B cell (primary cell): ENCODE measurements at regions not wholly inside any gene's neighbourhood (a gene's known extent, or its start where the extent isn't known, plus 50 kb on each side); places are given as distances from the start of the nearest gene placed in this dataset.

Source experiments
- ATAC-seq: fragments of 200-7000 bp; cut with Tn5 transposase; one replicate; pipeline ENCODE4 v1.10.0; 2021; ENCODE audit warnings: low read depth, mild to moderate bottlenecking, moderate number of reproducible peaks, moderate library complexity
- CTCF ChIA-PET: fragments of 350-600 bp; sonication (Branson Sonifier 250); formaldehyde crosslinking; loops from one replicate; lab custom pipeline; 2021; ENCODE audit warnings: antibody characterized with exemption, inconsistent platforms; lab: Charles Lee
- POLR2A ChIA-PET: fragments of 350-600 bp; sonication (Branson Sonifier 250); formaldehyde crosslinking; loops from one replicate; lab custom pipeline; 2021; ENCODE audit warnings: antibody characterized with exemption; lab: Charles Lee
- DNase-seq: peaks from one replicate; pipeline ENCODE4 v3.0.0; 2013
- H2AFZ ChIP-seq: 2 replicates; pipeline ENCODE4 v1.6.1; 2012; ENCODE audit warnings: mild to moderate bottlenecking, low read depth, low read length; ENCODE audit not compliant: insufficient read depth, poor library complexity, severe bottlenecking
- H3K27ac ChIP-seq, 2 donors: 1 replicate in 1 of 2; 2 replicates in 1 of 2; pipeline ENCODE4 v1.5.1; 2012 to 2013; ENCODE audit warnings: low read length in 2 of 2, mild to moderate bottlenecking in 2 of 2, moderate library complexity in 1 of 2
- H3K27me3 ChIP-seq, 4 experiments: fragments of 200-600 bp in 1 of 4; sonication (generic) in 1 of 4; replicated peaks in 1 of 4; 1 replicate in 2 of 4; 2 replicates in 2 of 4; pipeline versions ENCODE4 v1.6.1 to v1.7.0; 2013 to 2016; ENCODE audit warnings: low read length in 3 of 4, mild to moderate bottlenecking in 2 of 4, mixed read lengths in 1 of 4, moderate library complexity in 1 of 4; ENCODE audit not compliant: insufficient read depth in 4 of 4, control insufficient read depth in 3 of 4; ENCODE audit errors: control extremely low read depth in 1 of 4
- H3K36me3 ChIP-seq, 2 experiments: replicated peaks in 1 of 2; 1 replicate in 1 of 2; 2 replicates in 1 of 2; pipeline versions ENCODE4 v1.6.1 to v1.7.1; 2013; ENCODE audit warnings: low read length in 1 of 2; ENCODE audit not compliant: insufficient read depth in 2 of 2, control insufficient read depth in 1 of 2; ENCODE audit errors: control extremely low read depth in 1 of 2, extremely low read depth in 1 of 2
- H3K4me1 ChIP-seq, 2 donors: fragments of 200-600 bp in 1 of 2; sonication (generic) in 1 of 2; 1 replicate in 1 of 2; 2 replicates in 1 of 2; pipeline versions ENCODE4 v1.5.1 to v1.6.1; 2013 to 2017; ENCODE audit warnings: low read length in 2 of 2; ENCODE audit not compliant: control insufficient read depth in 2 of 2, insufficient read depth in 2 of 2
- H3K4me2 ChIP-seq: replicated peaks from 2 replicates; pipeline ENCODE3; 2012; ENCODE audit warnings: mild to moderate bottlenecking, low read depth, low read length; ENCODE audit not compliant: poor library complexity, severe bottlenecking
- H3K4me3 ChIP-seq, 5 experiments: fragments of 200-600 bp in 1 of 5; sonication (generic) in 1 of 5; 1 replicate in 3 of 5; 2 replicates in 2 of 5; pipeline versions ENCODE4 v1.5.1 to v1.7.0; 2011 to 2016; ENCODE audit warnings: low read length in 4 of 5, mild to moderate bottlenecking in 4 of 5, low read depth in 2 of 5, control low read depth in 1 of 5, moderate library complexity in 1 of 5; ENCODE audit not compliant: insufficient read depth in 1 of 5; ENCODE audit errors: control extremely low read depth in 1 of 5, extremely low read depth in 1 of 5
- H3K79me2 ChIP-seq: fragments of 200-600 bp; sonication (generic); one replicate; pipeline ENCODE4 v1.6.0; 2016; ENCODE audit warnings: low read length; ENCODE audit not compliant: control insufficient read depth, insufficient read depth
- H3K9ac ChIP-seq: fragments of 200-600 bp; sonication (generic); 2 replicates; pipeline ENCODE4 v1.6.1; 2017; ENCODE audit warnings: mild to moderate bottlenecking, low read length, moderate library complexity
- H3K9me3 ChIP-seq, 3 donors: one replicate each; pipeline versions ENCODE4 v1.6.1 to v1.7.1; 2013; ENCODE audit warnings: low read length in 2 of 3; ENCODE audit not compliant: control insufficient read depth in 2 of 3, insufficient read depth in 1 of 3; ENCODE audit errors: control extremely low read depth in 1 of 3
- H4K20me1 ChIP-seq: 2 replicates; pipeline ENCODE4 v1.6.0; 2012; ENCODE audit warnings: mild to moderate bottlenecking, low read length; ENCODE audit not compliant: insufficient read depth, control insufficient read depth, poor library complexity, severe bottlenecking
- H3K27ac Mint-ChIP-seq: one replicate; pipeline ENCODE4 v1.8.0; 2021; ENCODE audit warnings: mixed read lengths
- H3K27me3 Mint-ChIP-seq: one replicate; pipeline ENCODE4 v1.8.0; 2021; ENCODE audit warnings: mixed read lengths
- H3K4me1 Mint-ChIP-seq: one replicate; pipeline ENCODE4 v1.8.0; 2021; ENCODE audit warnings: mixed read lengths
- H3K4me3 Mint-ChIP-seq: one replicate; pipeline ENCODE4 v1.8.0; 2021; ENCODE audit warnings: mixed read lengths
- H3K9me3 Mint-ChIP-seq: one replicate; pipeline ENCODE4 v1.8.0; 2022; ENCODE audit warnings: mixed read lengths; ENCODE audit not compliant: insufficient read depth
- EZH2 ChIP-seq: IDR thresholded peaks from 2 replicates; pipeline ENCODE4 v1.6.1; 2012; ENCODE audit warnings: borderline replicate concordance, low read depth, mild to moderate bottlenecking, moderate library complexity, low read length; ENCODE audit not compliant: insufficient read depth, poor library complexity, severe bottlenecking
- WGBS: methylation state at CpG from one replicate; pipeline ENCODE4 v1.1.5; 2013; ENCODE audit warnings: missing lambda C conversion rate; ENCODE audit not compliant: insufficient coverage; 5-methylcytosine and 5-hydroxymethylcytosine counted together
- intact Hi-C: fragments of 100-400 bp; cut with micrococcal nuclease; formaldehyde crosslinking; loops from one replicate; pipeline ENCODE4 v1.10.0; 2022
- TF ChIP-seq, protein P1 (sequence below): fragments of 200-600 bp; IDR thresholded peaks from one replicate; pipeline ENCODE4 v1.8.0; 2022; ENCODE audit warnings: antibody characterized with exemption, mild to moderate bottlenecking

DNA sequence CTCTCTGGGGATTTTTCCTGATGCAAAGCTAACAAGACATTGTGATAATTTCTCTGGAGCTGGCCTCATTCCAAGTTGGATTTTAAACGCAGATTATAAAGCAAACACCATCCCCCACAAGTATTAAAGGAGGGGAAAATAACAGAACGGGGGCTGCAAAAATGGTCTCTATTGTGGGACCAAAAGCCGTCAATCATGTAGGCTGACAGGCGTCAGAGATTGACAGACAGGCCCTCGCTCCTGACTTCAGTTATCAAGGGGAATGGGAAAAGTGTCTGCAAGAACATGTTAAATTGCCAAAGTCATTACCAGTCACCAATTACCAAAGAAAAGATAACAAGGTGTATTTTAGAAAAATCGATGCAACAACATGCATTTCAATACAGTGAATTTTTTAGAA is 307.4 kb upstream of the POU3F1 start:
- no peak overlapping the region for H2AFZ ChIP-seq
- Mint-ChIP-seq H3K27me3 (peaks cover 4% of the 10 kb centered on the region), H3K4me3 (no peak overlapping the region), H3K27ac (no peak overlapping the region), H3K9me3 (peaks cover under 1% of the 10 kb centered on the region), H3K4me1 (no peaks in the 10 kb centered on the region)
- H3K36me3 ChIP-seq, result no peaks in the 10 kb centered on the region
- ChIA-PET CTCF (no interaction called here), POLR2A (no interaction called here)
- H3K4me1 ChIP-seq, result no peaks in the 10 kb centered on the region
- intact Hi-C loops, result no loop called here
- DNase-seq (no peak), ATAC-seq (no peak)
- no peaks in the 10 kb centered on the region for H3K79me2 ChIP-seq
- peaks cover 0 to 4% (median 2%) of the 10 kb centered on the region in 4 experiments for H3K27me3 ChIP-seq
- no peak overlapping the region for H3K4me2 ChIP-seq
- H3K9me3 ChIP-seq, result peaks cover 0 to 4% (median 0%) of the 10 kb centered on the region in 3 donors
- no peak overlapping the region for H3K27ac ChIP-seq
- WGBS, result no CpG with 5 or more reads among the region's 6 CpGs
- no peak overlapping the region for H3K9ac ChIP-seq
- TF ChIP-seq, protein P1, sequence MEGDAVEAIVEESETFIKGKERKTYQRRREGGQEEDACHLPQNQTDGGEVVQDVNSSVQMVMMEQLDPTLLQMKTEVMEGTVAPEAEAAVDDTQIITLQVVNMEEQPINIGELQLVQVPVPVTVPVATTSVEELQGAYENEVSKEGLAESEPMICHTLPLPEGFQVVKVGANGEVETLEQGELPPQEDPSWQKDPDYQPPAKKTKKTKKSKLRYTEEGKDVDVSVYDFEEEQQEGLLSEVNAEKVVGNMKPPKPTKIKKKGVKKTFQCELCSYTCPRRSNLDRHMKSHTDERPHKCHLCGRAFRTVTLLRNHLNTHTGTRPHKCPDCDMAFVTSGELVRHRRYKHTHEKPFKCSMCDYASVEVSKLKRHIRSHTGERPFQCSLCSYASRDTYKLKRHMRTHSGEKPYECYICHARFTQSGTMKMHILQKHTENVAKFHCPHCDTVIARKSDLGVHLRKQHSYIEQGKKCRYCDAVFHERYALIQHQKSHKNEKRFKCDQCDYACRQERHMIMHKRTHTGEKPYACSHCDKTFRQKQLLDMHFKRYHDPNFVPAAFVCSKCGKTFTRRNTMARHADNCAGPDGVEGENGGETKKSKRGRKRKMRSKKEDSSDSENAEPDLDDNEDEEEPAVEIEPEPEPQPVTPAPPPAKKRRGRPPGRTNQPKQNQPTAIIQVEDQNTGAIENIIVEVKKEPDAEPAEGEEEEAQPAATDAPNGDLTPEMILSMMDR, result no peak
- no peak for TF ChIP-seq EZH2
- no peaks in the 10 kb centered on the region for H4K20me1 ChIP-seq
- no peak overlapping the region for H3K4me3 ChIP-seq

DNA sequence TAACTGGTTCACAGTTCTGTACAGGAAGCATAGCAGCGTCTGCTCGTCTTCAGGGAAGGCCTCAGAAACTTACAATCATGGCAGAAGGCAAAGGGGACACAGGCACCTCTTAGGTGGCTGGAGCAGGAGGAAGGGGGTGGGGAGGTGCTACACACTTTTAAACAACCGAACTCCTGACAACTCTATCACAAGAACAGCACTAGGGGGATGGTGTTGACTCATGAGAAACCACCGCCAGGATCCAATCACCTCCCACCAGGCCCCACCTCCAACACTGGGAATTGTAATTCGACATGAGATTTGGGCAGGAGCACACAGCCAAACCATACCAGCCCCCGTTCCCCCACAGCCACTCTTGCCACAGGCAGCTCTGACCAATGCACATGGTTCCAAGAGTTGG is 306.3 kb upstream of the POU3F1 start:
- Histone ChIP-seq H3K79me2 (no peaks in the 10 kb centered on the region), H3K27ac (no peak overlapping the region), H4K20me1 (no peaks in the 10 kb centered on the region), H3K9ac (no peak overlapping the region), H3K36me3 (no peaks in the 10 kb centered on the region), H3K4me2 (no peak overlapping the region), H3K4me1 (no peaks in the 10 kb centered on the region), H3K4me3 (no peak overlapping the region), H2AFZ (no peak overlapping the region), H3K27me3 (peaks cover 0 to 4% (median 2%) of the 10 kb centered on the region in 4 experiments), H3K9me3 (peaks cover 0 to 10% (median 2%) of the 10 kb centered on the region in 3 donors)
- DNase-seq (no peak), ATAC-seq (no peak)
- POLR2A ChIA-PET, result no interaction called here
- TF ChIP-seq EZH2, result no peak
- TF ChIP-seq, protein P1, result no peak
- intact Hi-C loops, result no loop called here
- Mint-ChIP-seq H3K4me1 (no peaks in the 10 kb centered on the region), H3K27me3 (peaks cover 6% of the 10 kb centered on the region), H3K4me3 (no peak overlapping the region), H3K27ac (no peak overlapping the region), H3K9me3 (peaks cover 7% of the 10 kb centered on the region)
- CTCF ChIA-PET, result no interaction called here
- WGBS, result 59% methylated on average over 5 of the region's 6 CpGs
